ENCODE measurements at regions not wholly inside any gene's neighbourhood (a gene's known extent, or its start where the extent isn't known, plus 50 kb on each side); places are given as distances from the start of the nearest gene placed in this dataset.

GRCh38 chr6:122122202-122122601 is 277.2 kb upstream of the HSF2 start:
- H3K36me3 Mint-ChIP-seq = no peaks in the 10 kb centered on the region
- H3K4me3 Mint-ChIP-seq = no peak overlapping the region
- no peaks in the 10 kb centered on the region for H3K4me1 Mint-ChIP-seq
- ATAC-seq (ENCODE audit: low read depth) = no peak
- H3K27me3 Mint-ChIP-seq = no peaks in the 10 kb centered on the region
- DNase-seq (ENCODE audit: low spot score in 2 of 2) = no peak
- no peak overlapping the region for H3K27ac Mint-ChIP-seq
- peaks cover 6% of the 10 kb centered on the region for H3K9me3 Mint-ChIP-seq

- ATAC-seq (ENCODE audit: low read depth) = no peak
- Mint-ChIP-seq H3K27me3 (no peaks in the 10 kb centered on the region), H3K36me3 (no peaks in the 10 kb centered on the region), H3K4me3 (no peak overlapping the region), H3K4me1 (no peaks in the 10 kb centered on the region), H3K9me3 (peaks cover 6% of the 10 kb centered on the region), H3K27ac (no peak overlapping the region)
- DNase-seq (ENCODE audit: low spot score in 2 of 2) = no peak
Observed at GRCh38 chr6:122122686-122123085, 276.8 kb upstream of the HSF2 start.

DNA sequence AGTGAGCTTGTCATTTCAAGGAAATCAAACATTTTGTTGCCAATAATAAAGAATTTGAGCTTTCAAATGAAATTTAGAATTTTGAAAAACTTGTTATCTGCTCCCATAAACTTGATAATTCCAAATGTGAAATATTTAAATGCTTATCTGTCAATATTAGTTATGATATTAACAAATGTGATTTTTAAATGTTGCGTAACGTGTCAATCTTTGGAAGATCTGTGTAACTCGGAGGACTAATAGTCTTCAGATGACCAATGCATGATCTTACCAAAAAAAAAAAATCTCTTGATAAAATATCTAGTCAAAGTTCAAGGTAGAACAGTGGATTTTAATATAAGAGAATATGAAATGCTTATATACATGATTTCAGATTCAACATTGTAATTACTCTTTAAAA is 274.5 kb upstream of the HSF2 start:
- no peaks in the 10 kb centered on the region for H3K4me1 Mint-ChIP-seq
- ATAC-seq (ENCODE audit: low read depth) = no peak
- H3K27ac Mint-ChIP-seq = no peak overlapping the region
- no peaks in the 10 kb centered on the region for H3K27me3 Mint-ChIP-seq
- H3K9me3 Mint-ChIP-seq = peaks cover 5% of the 10 kb centered on the region
- no peak for DNase-seq (ENCODE audit: low spot score in 2 of 2)
- no peak overlapping the region for H3K4me3 Mint-ChIP-seq
- no peaks in the 10 kb centered on the region for H3K36me3 Mint-ChIP-seq

- no peak for ATAC-seq (ENCODE audit: low read depth)
- Mint-ChIP-seq H3K36me3 (no peaks in the 10 kb centered on the region), H3K27ac (no peak overlapping the region)
Observed at GRCh38 chr6:122126894-122127293, 272.6 kb upstream of the HSF2 start.

DNA sequence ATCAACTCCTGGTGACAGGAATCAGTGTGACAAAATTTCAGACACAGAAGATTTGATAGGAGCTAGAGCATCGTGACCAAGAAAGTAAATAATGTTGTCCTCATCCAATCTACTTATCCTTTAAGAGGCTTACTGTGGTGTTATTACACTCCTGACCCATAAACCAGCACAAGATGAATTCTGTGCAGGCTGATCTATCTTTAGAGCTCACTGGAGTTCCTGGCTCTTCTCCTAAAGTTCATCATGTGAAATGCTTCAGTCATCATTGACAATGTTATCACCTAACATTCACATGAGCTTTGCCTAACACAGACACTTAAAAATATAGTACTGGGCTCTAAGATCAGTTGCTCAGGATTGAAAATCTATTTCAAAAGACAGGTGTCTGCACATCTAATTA is 271.0 kb upstream of the HSF2 start:
- no peaks in the 10 kb centered on the region for H3K36me3 Mint-ChIP-seq
- H3K9me3 Mint-ChIP-seq = peaks cover 1% of the 10 kb centered on the region
- H3K4me3 Mint-ChIP-seq = no peak overlapping the region
- ATAC-seq (ENCODE audit: low read depth) = no peak
- no peaks in the 10 kb centered on the region for H3K27me3 Mint-ChIP-seq
- no peaks in the 10 kb centered on the region for H3K4me1 Mint-ChIP-seq
- no peak for DNase-seq (ENCODE audit: low spot score in 2 of 2)
- no peak overlapping the region for H3K27ac Mint-ChIP-seq

More at GRCh38 chr6:122126894-122127293, 272.6 kb upstream of the HSF2 start:
- DNase-seq (ENCODE audit: low spot score in 2 of 2) = no peak
- Mint-ChIP-seq H3K9me3 (peaks cover 1% of the 10 kb centered on the region), H3K4me3 (no peak overlapping the region), H3K27me3 (no peaks in the 10 kb centered on the region), H3K4me1 (no peaks in the 10 kb centered on the region)

GRCh38 chr6:122129313-122130025 is 270.0 kb upstream of the HSF2 start:
- DNase-seq (ENCODE audit: low spot score in 2 of 2) (no peak), ATAC-seq (ENCODE audit: low read depth) (no peak)
- H3K27ac Mint-ChIP-seq = no peak overlapping the region
- H3K4me1 Mint-ChIP-seq = no peaks in the 10 kb centered on the region
- no peaks in the 10 kb centered on the region for H3K36me3 Mint-ChIP-seq
- H3K27me3 Mint-ChIP-seq = no peaks in the 10 kb centered on the region
- no peak overlapping the region for H3K4me3 Mint-ChIP-seq
- peaks cover 1% of the 10 kb centered on the region for H3K9me3 Mint-ChIP-seq

- Mint-ChIP-seq H3K4me1 (no peaks in the 10 kb centered on the region), H3K27ac (no peak overlapping the region), H3K36me3 (no peaks in the 10 kb centered on the region), H3K4me3 (no peak overlapping the region), H3K9me3 (peaks cover 1% of the 10 kb centered on the region), H3K27me3 (no peaks in the 10 kb centered on the region)
- no peak for ATAC-seq (ENCODE audit: low read depth)
- no peak for DNase-seq (ENCODE audit: low spot score in 2 of 2)
Observed at GRCh38 chr6:122130026-122130348, 269.5 kb upstream of the HSF2 start.

DNA sequence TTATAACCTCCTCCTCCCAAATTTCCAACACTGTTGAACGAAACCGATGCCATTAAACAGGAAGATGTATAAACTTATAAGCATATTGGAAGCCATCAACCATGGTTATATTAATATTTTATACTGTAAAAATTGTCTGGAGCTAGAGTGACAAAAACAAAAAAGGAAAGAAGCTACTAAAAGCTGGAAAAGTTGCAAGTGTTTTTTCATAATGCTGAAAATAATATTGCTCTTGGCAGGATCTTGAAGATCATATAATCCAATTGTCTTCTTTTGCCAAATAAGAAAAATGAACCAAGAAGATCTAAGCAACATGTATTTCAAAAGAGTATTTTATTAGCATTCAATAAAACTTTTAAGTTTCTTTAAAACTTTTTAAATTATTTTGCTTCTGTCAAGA is 268.9 kb upstream of the HSF2 start:
- H3K36me3 Mint-ChIP-seq = no peaks in the 10 kb centered on the region
- H3K27ac Mint-ChIP-seq = no peak overlapping the region
- H3K4me1 Mint-ChIP-seq = no peaks in the 10 kb centered on the region
- peaks cover 1% of the 10 kb centered on the region for H3K9me3 Mint-ChIP-seq
- H3K27me3 Mint-ChIP-seq = no peaks in the 10 kb centered on the region
- DNase-seq (ENCODE audit: low spot score in 2 of 2) (no peak), ATAC-seq (ENCODE audit: low read depth) (no peak)
- H3K4me3 Mint-ChIP-seq = no peak overlapping the region

GRCh38 chr6:122136386-122136785 is 263.1 kb upstream of the HSF2 start:
- Mint-ChIP-seq H3K27ac (no peak overlapping the region), H3K4me1 (no peaks in the 10 kb centered on the region)

GRCh38 chr6:122140031-122140430 is 259.4 kb upstream of the HSF2 start:
- no peak for DNase-seq (ENCODE audit: low spot score in 2 of 2)
- H3K27me3 Mint-ChIP-seq = no peaks in the 10 kb centered on the region
- no peaks in the 10 kb centered on the region for H3K36me3 Mint-ChIP-seq
- no peaks in the 10 kb centered on the region for H3K4me1 Mint-ChIP-seq
- H3K27ac Mint-ChIP-seq = no peak overlapping the region
- H3K4me3 Mint-ChIP-seq = no peak overlapping the region
- H3K9me3 Mint-ChIP-seq = no peaks in the 10 kb centered on the region
- no peak for ATAC-seq (ENCODE audit: low read depth)

More at GRCh38 chr6:122136386-122136785, 263.1 kb upstream of the HSF2 start:
- no peak for DNase-seq (ENCODE audit: low spot score in 2 of 2)
- peaks cover 1% of the 10 kb centered on the region for H3K9me3 Mint-ChIP-seq
- H3K4me3 Mint-ChIP-seq = no peak overlapping the region
- ATAC-seq (ENCODE audit: low read depth) = no peak
- no peaks in the 10 kb centered on the region for H3K36me3 Mint-ChIP-seq
- no peaks in the 10 kb centered on the region for H3K27me3 Mint-ChIP-seq

DNA sequence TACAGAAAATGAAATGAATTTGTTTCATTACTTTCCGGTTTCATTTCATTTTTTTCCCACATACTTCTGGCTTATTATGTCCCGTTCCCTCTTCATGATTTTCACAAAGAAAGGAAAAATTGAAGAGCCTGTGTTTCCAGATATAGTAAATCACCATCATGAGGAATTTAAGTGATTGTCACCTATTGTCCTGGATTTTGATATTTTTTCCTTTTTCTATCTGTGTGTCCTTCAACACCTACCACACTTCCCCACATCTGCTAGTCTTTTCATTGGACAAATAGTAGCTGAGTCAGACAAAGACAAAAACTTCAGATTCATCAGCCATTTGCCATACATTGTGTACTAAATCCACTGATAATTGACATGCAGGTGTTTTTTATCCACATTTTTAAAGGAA is 258.2 kb upstream of the HSF2 start:
- H3K9me3 Mint-ChIP-seq = no peaks in the 10 kb centered on the region

DNA sequence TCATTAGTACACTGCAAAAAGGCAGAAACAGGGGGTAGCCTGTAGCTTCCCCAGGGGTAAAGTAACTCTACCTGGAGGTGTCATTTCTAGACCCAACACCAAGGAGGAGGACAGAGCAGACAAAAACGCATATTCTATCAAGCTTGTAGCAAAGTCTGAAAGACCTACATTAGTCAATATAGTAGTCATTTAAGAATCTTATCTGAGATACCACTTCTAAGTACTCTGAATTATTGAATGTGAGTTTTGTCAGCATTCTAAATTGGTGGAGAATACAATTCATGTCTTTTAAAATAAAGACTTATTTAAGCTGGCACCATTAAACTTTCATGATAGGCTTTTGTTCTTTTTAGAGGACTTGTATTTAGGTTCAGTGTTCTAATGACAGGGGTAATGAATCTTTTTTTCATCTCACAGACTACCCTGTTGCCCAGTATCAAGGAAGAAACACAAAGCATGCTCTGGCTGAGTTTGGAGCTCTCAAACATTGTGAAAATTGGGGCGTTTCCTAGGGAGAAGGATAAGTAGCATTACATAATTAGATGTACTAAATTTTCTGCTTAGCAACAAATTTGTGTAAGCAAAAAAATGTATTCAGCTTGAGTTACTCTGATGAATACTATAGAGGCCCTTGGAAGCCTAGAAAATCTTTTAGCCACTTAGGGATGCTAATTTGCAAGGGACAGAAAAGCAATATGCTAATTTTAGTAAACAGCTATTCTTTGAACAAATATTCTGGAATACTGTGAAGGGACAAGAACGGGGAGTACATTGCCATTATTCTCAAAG is 255.4 kb upstream of the HSF2 start:
- ATAC-seq (ENCODE audit: low read depth) (no peak), DNase-seq (ENCODE audit: low spot score in 2 of 2) (no peak)
- Mint-ChIP-seq H3K9me3 (no peaks in the 10 kb centered on the region), H3K4me1 (no peaks in the 10 kb centered on the region), H3K27me3 (no peaks in the 10 kb centered on the region), H3K4me3 (no peak overlapping the region), H3K27ac (no peak overlapping the region), H3K36me3 (no peaks in the 10 kb centered on the region)

More for the DNA sequence above, 258.2 kb upstream of the HSF2 start:
- DNase-seq (ENCODE audit: low spot score in 2 of 2) (no peak), ATAC-seq (ENCODE audit: low read depth) (no peak)
- Mint-ChIP-seq H3K27ac (no peak overlapping the region), H3K4me3 (no peak overlapping the region), H3K4me1 (no peaks in the 10 kb centered on the region), H3K27me3 (no peaks in the 10 kb centered on the region), H3K36me3 (no peaks in the 10 kb centered on the region)

- ATAC-seq (ENCODE audit: low read depth) (no peak), DNase-seq (ENCODE audit: low spot score in 2 of 2) (no peak)
- Mint-ChIP-seq H3K36me3 (no peaks in the 10 kb centered on the region), H3K27me3 (no peaks in the 10 kb centered on the region), H3K4me3 (no peak overlapping the region), H3K9me3 (no peaks in the 10 kb centered on the region), H3K27ac (no peak overlapping the region), H3K4me1 (no peaks in the 10 kb centered on the region)
Observed at GRCh38 chr6:122145246-122145645, 254.2 kb upstream of the HSF2 start.

DNA sequence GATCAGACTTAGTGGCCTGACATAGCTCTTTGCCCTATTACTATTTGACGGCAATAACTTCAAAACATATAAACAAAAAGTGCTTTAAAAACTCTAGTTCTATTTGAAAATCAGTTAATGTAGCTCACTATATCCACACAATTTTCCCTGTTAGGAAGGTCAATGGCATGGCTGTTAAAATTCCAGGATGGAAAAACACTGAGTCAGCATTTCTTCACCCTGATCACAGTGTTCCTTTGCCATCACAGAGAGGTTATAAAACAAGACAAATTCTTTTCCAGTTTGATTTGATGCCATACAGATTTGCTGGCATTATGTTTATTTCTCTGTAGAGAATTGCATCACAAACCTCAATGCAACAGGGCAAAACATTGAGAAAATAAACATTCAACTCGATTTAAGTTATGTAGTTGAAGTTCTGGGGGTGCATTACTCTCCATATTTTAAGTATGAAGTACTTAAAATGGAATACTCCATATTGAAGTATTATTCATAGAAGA is 253.7 kb upstream of the HSF2 start:
- H3K27ac Mint-ChIP-seq = no peak overlapping the region
- no peaks in the 10 kb centered on the region for H3K36me3 Mint-ChIP-seq
- DNase-seq (ENCODE audit: low spot score in 2 of 2) (no peak), ATAC-seq (ENCODE audit: low read depth) (no peak)
- no peaks in the 10 kb centered on the region for H3K4me1 Mint-ChIP-seq
- H3K9me3 Mint-ChIP-seq = no peaks in the 10 kb centered on the region
- H3K4me3 Mint-ChIP-seq = no peak overlapping the region
- H3K27me3 Mint-ChIP-seq = no peaks in the 10 kb centered on the region

DNA sequence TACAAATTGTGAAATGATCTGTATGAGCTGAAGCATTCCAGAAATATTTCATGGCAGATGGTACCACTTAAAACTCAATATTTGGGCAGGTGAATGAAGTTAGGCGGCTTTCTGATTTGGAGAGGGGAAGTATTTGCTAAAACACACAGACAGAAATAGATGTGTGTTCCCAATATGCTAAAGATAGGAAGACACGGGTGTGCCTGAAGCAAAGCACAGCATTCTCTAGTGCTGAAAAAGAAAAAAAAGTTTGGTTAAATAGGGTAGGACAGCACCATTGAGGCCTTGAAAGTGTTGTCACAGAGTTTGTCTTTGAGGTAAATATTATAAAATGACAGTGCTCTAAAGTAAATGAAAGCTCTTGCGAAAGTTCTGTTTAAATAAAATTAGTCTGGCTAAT is 252.2 kb upstream of the HSF2 start:
- Mint-ChIP-seq H3K4me1 (no peaks in the 10 kb centered on the region), H3K36me3 (no peaks in the 10 kb centered on the region), H3K27me3 (no peaks in the 10 kb centered on the region), H3K27ac (no peak overlapping the region), H3K9me3 (no peaks in the 10 kb centered on the region), H3K4me3 (no peak overlapping the region)
- ATAC-seq (ENCODE audit: low read depth) = no peak
- no peak for DNase-seq (ENCODE audit: low spot score in 2 of 2)
